GM12872 (cell line): ENCODE measurements at regions not wholly inside any gene's neighbourhood (a gene's known extent, or its start where the extent isn't known, plus 50 kb on each side); places are given as distances from the start of the nearest gene placed in this dataset.

Experiments
- TF ChIP-seq, protein P1 (sequence below): IDR thresholded peaks from 3 replicates; pipeline ENCODE4 v1.5.1; 2011; ENCODE audit warnings: low read depth, mild to moderate bottlenecking, low read length, moderate library complexity; ENCODE audit not compliant: insufficient read depth

DNA sequence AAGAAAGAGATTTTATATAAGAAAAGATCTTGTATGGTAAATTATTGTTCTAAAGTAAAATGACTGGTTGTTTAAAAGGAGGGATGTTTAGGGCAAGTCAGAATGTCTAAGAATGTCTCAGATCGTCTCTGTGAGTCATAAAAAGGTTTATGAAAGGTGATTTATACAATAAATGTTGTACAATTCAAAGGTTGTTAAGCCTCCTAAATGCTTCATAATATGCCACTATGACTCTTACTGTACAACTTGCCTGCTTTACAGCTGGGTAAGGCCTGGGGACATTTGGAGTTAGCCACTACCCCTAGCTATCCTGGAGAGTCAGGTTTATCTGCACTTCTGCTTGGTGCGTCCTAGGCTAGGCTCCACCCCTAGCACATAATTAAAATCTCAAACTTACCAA is 927.4 kb downstream of the FSCB start:
- TF ChIP-seq, protein P1, sequence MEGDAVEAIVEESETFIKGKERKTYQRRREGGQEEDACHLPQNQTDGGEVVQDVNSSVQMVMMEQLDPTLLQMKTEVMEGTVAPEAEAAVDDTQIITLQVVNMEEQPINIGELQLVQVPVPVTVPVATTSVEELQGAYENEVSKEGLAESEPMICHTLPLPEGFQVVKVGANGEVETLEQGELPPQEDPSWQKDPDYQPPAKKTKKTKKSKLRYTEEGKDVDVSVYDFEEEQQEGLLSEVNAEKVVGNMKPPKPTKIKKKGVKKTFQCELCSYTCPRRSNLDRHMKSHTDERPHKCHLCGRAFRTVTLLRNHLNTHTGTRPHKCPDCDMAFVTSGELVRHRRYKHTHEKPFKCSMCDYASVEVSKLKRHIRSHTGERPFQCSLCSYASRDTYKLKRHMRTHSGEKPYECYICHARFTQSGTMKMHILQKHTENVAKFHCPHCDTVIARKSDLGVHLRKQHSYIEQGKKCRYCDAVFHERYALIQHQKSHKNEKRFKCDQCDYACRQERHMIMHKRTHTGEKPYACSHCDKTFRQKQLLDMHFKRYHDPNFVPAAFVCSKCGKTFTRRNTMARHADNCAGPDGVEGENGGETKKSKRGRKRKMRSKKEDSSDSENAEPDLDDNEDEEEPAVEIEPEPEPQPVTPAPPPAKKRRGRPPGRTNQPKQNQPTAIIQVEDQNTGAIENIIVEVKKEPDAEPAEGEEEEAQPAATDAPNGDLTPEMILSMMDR = no peak

DNA sequence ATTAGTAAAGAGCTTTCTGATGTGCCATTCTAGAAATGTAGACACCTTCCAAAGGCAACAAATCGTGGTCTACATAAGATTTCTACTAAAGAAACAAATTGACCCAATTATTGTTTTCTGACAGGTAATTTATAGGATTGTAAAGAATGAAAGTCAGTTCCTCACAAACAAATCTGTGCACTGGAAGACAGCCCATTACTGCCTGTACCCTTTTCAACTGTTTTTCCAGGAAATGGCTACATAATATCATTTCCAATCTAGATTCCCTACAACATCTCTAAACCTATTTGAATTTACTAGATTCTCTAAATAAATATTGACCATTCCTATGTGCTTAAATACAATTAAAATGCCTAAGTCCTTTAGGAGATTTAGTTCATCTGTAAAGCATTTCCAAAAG is 939.1 kb downstream of the FSCB start:
- TF ChIP-seq, protein P1 = no peak

DNA sequence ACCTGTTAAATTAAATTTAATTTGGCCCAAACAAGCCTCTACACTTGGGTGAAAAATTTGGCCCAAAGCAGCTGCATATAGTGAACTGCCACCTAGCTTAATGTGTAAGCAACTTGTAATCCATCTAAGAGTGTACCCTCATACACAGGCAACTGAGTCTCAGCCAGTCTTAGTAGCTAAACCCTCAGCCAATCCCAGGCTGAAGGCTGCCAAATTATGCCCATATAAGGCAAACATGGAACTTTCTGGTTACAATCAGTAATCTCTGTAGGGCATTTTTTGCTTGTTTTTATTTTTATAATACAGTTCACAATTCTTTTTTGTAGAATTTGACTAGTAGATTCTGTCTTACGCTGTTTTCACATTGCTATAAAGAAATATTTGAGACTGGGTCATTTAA is 958.7 kb downstream of the FSCB start:
- TF ChIP-seq, protein P1 = no peak

DNA sequence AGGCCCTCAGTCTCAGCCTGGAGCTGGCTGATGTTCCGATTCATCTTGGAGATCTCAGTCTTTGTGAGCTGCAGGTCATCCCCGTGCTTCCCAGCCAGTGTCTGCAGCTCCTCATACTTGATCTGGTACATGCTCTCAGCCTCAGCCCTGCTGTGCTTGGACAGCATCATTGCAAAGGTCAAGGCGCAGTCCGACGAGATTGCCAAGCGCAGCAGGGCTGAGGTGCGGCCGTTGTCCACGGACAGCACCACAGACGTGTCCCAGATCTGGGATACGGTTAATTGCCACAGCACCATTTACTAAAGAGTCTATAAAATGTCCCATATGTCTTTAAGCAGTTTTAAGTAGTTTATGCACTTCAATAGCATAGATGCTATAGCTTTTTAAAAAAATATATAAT is 965.7 kb downstream of the FSCB start:
- TF ChIP-seq, protein P1 = no peak

DNA sequence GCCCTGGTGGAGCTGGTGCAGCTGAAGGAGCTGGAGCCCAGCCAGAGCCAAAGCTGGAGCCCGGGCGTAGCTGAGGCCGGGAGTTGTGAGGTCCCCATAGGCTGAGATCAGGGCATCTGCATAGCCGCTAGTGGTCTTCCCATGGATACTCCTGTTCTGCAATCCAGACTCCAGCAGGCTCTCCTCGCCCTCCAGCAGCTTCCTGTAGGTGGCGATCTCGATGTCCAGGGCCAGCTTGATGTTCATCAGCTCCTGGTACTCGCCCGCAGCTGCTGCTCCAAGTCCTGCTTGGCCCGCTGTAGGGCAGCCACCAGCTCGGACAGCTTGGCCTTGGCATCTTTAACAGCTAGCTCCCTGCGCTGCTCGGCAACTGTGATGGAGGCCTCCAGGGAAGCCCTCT is 966.1 kb downstream of the FSCB start:
- TF ChIP-seq, protein P1 = no peak

DNA sequence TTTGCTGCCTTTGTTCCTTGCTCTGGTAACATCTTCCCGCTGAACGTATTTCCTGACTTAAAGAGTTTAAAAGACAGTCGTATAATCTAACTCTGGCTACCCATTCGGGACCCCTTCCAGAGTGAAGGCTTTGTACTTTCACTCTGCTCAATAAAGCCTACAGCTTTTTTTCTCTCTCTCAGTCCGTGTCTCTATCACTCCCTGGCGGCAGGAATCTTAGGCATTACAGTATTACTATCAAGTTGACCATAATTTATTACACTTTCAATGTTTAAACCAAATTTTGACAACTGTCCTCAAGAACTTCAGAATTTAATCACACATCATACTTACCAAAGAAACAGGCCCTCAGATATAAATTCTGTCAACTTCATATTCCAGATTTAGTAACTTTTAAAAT is 967.9 kb downstream of the FSCB start:
- TF ChIP-seq, protein P1 = no peak

DNA sequence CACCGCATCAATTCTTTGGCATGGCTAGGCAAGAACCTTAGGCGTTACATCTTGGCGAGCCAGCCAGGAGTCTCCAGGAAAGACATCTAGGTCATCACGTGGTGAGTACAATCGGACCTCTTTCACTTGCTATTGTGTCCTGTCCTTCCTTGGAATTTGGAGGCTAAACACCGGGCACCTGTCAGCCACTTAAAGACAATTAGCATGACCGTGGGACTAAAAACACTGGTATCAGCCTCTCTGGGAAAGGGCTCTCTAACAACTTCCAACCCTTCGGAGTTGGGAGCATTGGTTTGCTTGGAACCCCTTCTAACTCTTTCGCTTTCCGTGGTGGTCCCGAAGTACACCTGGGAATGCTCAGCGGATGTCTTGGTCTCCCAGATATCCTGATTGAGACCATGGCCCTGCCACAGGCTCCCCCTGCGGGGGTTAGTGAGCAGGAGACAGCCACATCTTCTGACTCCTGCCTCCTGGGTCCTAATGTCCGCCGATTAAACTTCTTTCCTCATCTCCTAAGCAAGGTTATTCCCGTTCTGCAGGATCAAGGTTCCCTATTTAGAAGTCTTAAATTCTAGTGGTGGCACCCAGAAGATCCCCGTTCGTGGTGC is 971.7 kb downstream of the FSCB start:
- TF ChIP-seq, protein P1 = no peak

DNA sequence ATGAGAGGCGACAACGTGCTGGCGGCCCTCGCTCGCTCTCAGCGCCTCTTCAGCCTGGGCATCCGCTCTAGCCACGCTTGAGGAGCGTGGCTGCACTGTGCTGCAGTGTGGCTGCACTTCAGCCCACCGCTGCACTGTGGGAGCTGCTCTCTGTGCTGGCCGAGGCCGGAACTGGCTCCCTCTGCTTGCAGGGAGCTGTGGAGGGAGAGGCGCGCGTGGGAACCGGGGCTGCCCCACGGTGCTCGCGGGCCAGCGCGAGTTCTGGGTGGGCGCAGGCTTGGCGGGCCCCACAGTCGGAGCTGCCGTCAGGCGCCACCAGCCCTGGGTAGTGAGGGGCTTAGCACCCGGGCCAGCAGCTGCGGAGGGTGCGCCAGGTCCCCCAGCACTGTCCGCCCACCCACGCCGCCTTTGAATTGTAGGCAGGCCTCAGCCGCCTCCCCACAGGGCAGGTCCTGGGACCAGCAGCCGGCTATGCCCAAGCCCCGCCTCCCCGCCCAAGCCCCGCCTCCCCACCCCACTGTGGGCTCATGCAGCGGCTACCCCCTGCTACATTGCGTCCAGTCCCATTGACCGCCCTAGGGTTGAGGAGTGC is 974.2 kb downstream of the FSCB start:
- TF ChIP-seq, protein P1 = no peak
